Tibial nerve (tissue), 4 donors: ENCODE measurements at regions not wholly inside any gene's neighbourhood (a gene's known extent, or its start where the extent isn't known, plus 50 kb on each side); places are given as distances from the start of the nearest gene placed in this dataset.

Source experiments
- DNase-seq, 2 donors: peaks; one replicate each; pipeline ENCODE4 v3.0.0-alpha.2; 2019; ENCODE audit warnings: low spot score in 2 of 2
- H3K27ac ChIP-seq, 4 donors: fragments of 200-600 bp; sonication (generic) in 3 of 4; one replicate each; pipeline ENCODE4 v1.5.1; 2017 to 2019; ENCODE audit warnings: mild to moderate bottlenecking in 1 of 4
- H3K27me3 ChIP-seq, 2 donors: fragments of 200-600 bp; sonication (generic) in 1 of 2; one replicate each; pipeline versions ENCODE4 v1.5.1 to v1.6.0; 2017 to 2019
- H3K36me3 ChIP-seq, 3 donors: fragments of 200-600 bp; sonication (generic); one replicate each; pipeline ENCODE4 v1.5.1; 2018 to 2019
- H3K4me1 ChIP-seq, 4 donors: fragments of 200-600 bp; sonication (generic) in 3 of 4; one replicate each; pipeline ENCODE4 v1.5.1; 2017 to 2019
- H3K4me3 ChIP-seq, 4 donors: fragments of 200-600 bp; sonication (generic) in 3 of 4; one replicate each; pipeline ENCODE4 v1.5.1; 2017 to 2019; ENCODE audit warnings: mild to moderate bottlenecking in 1 of 4, moderate library complexity in 1 of 4
- H3K9me3 ChIP-seq, 4 donors: fragments of 200-600 bp; sonication (generic) in 3 of 4; one replicate each; pipeline ENCODE4 v1.5.1; 2017 to 2019
- EP300 ChIP-seq, 2 donors: sonication (generic); formaldehyde crosslinking; IDR thresholded peaks; one replicate each; pipeline ENCODE4 v1.6.1; 2017; ENCODE audit warnings: antibody characterized with exemption in 2 of 2, mild to moderate bottlenecking in 1 of 2
- POLR2A ChIP-seq, 2 donors: fragments of 450-650 bp; IDR thresholded peaks; one replicate each; pipeline ENCODE4 v1.6.1; 2017; ENCODE audit warnings: antibody characterized with exemption in 2 of 2, mild to moderate bottlenecking in 2 of 2, moderate library complexity in 2 of 2
- WGBS, 2 donors: methylation state at CpG; one replicate each; pipeline ENCODE4 v1.1.5; 2018; 5-methylcytosine and 5-hydroxymethylcytosine counted together
- TF ChIP-seq, protein P1 (sequence below), 5 experiments: fragments of 200-600 bp in 3 of 5; fragments of 450-650 bp in 2 of 5; sonication (generic) in 3 of 5; IDR thresholded peaks; one replicate each; pipeline ENCODE4 v1.5.1; 2016 to 2019; ENCODE audit warnings: antibody characterized with exemption in 5 of 5, mild to moderate bottlenecking in 3 of 5, moderate library complexity in 2 of 5

DNA sequence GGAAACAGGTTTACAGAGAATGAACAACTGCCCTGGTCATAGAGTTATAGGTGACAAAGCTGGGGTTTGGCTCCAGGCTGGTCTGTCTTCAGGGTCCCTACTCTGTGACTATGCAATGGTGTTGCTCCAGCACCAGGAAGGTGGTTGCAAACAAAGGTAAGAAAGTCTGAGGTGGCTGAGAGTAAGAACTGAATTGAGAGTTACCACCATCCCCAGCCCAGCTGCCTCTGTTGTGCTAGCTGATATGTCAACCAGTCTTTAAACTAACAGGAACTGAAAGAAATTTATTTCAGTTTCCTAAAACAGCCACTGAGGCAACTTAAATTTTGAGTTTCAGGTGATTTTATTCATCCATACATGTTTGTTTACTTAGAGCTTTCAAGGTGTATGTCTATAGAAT lies 111.0 kb upstream of the LRIG3 start:
- H3K9me3 ChIP-seq, result no peaks in the 10 kb centered on the region
- TF ChIP-seq POLR2A (IDR thresholded peaks at IDR 0.05), result no peak
- TF ChIP-seq EP300 (IDR thresholded peaks at IDR 0.05), result no peak
- TF ChIP-seq, protein P1, sequence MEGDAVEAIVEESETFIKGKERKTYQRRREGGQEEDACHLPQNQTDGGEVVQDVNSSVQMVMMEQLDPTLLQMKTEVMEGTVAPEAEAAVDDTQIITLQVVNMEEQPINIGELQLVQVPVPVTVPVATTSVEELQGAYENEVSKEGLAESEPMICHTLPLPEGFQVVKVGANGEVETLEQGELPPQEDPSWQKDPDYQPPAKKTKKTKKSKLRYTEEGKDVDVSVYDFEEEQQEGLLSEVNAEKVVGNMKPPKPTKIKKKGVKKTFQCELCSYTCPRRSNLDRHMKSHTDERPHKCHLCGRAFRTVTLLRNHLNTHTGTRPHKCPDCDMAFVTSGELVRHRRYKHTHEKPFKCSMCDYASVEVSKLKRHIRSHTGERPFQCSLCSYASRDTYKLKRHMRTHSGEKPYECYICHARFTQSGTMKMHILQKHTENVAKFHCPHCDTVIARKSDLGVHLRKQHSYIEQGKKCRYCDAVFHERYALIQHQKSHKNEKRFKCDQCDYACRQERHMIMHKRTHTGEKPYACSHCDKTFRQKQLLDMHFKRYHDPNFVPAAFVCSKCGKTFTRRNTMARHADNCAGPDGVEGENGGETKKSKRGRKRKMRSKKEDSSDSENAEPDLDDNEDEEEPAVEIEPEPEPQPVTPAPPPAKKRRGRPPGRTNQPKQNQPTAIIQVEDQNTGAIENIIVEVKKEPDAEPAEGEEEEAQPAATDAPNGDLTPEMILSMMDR (IDR thresholded peaks at IDR 0.05), result no peak
- H3K4me3 ChIP-seq, result no peak overlapping the region
- no peaks in the 10 kb centered on the region for H3K36me3 ChIP-seq
- H3K4me1 ChIP-seq, result peaks cover 0 to 4% (median 0%) of the 10 kb centered on the region in 4 donors
- H3K27ac ChIP-seq, result no peak overlapping the region
- DNase-seq, result no peak
- no peaks in the 10 kb centered on the region for H3K27me3 ChIP-seq

GRCh38 chr12:59030415-59030814 lies 110.1 kb upstream of the LRIG3 start:
- no peak for TF ChIP-seq POLR2A (IDR thresholded peaks at IDR 0.05)
- no peak for TF ChIP-seq EP300 (IDR thresholded peaks at IDR 0.05)
- TF ChIP-seq, protein P1 (IDR thresholded peaks at IDR 0.05), result no peak
- Histone ChIP-seq H3K4me1 (no peaks in the 10 kb centered on the region), H3K4me3 (no peak overlapping the region), H3K9me3 (no peaks in the 10 kb centered on the region), H3K27ac (no peak overlapping the region), H3K36me3 (no peaks in the 10 kb centered on the region), H3K27me3 (no peaks in the 10 kb centered on the region)
- no peak for DNase-seq
- WGBS, 2 donors, result 92% methylated on average over 4 of the region's 4 CpGs

- no peak overlapping the region for H3K27ac ChIP-seq
- H3K4me1 ChIP-seq, result no peaks in the 10 kb centered on the region
- H3K27me3 ChIP-seq, result no peaks in the 10 kb centered on the region
- DNase-seq, result no peak
- no peak overlapping the region for H3K4me3 ChIP-seq
- 88 to 89% methylated on average over 3 of the region's 3 CpGs for WGBS, 2 donors
- H3K36me3 ChIP-seq, result no peaks in the 10 kb centered on the region
- H3K9me3 ChIP-seq, result no peaks in the 10 kb centered on the region
- TF ChIP-seq POLR2A (IDR thresholded peaks at IDR 0.05) (no peak), EP300 (IDR thresholded peaks at IDR 0.05) (no peak)
- TF ChIP-seq, protein P1 (IDR thresholded peaks at IDR 0.05), result no peak
Observed at GRCh38 chr12:59027199-59027598, 106.9 kb upstream of the LRIG3 start.

DNA sequence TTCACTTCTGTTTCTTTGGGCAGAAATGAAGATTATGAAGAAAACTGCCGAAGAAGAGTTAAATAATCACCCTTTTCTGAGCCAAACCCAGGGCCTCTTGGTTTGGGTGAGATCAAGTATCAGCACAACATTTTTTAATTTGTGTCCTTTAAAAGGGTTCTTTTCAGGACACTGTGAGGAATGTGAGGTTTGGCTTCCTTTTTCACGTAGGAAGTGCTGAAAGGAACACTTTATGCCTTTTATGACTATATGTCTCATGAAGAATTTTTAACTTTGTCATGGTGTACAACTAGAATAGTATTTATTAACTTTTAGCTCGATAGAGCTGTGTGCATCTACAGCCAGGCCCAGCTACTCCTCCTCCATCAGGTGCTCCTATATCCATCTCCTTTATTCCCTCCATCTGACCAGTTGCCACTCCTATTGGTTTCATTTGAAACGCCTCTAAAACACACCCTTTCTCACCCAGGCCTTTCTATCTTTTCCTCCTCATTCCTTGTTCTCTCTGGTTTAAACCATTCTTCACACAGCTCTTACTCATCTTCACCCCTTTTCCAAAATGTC lies 103.6 kb upstream of the LRIG3 start:
- H3K4me1 ChIP-seq, result no peaks in the 10 kb centered on the region
- no peak overlapping the region for H3K27ac ChIP-seq
- H3K27me3 ChIP-seq, result no peaks in the 10 kb centered on the region
- TF ChIP-seq EP300 (IDR thresholded peaks at IDR 0.05), result no peak
- TF ChIP-seq POLR2A (IDR thresholded peaks at IDR 0.05), result no peak
- no peak for DNase-seq
- H3K36me3 ChIP-seq, result no peaks in the 10 kb centered on the region
- no peak overlapping the region for H3K4me3 ChIP-seq
- no peaks in the 10 kb centered on the region for H3K9me3 ChIP-seq
- 38 to 42% methylated on average over 4 of the region's 4 CpGs for WGBS, 2 donors

- no peak for DNase-seq
- H3K36me3 ChIP-seq, result no peaks in the 10 kb centered on the region
- H3K4me3 ChIP-seq, result no peak overlapping the region
- no peak for TF ChIP-seq EP300 (IDR thresholded peaks at IDR 0.05)
- TF ChIP-seq, protein P1 (IDR thresholded peaks at IDR 0.05), result no peak
- no peak for TF ChIP-seq POLR2A (IDR thresholded peaks at IDR 0.05)
- no peaks in the 10 kb centered on the region for H3K27me3 ChIP-seq
- H3K9me3 ChIP-seq, result no peaks in the 10 kb centered on the region
- no peak overlapping the region for H3K27ac ChIP-seq
- no peaks in the 10 kb centered on the region for H3K4me1 ChIP-seq
- 94% methylated on average over 14 of the region's 14 CpGs for WGBS, 2 donors
Observed at GRCh38 chr12:59020073-59020946, 100.0 kb upstream of the LRIG3 start.
